ENCODE measurements at regions not wholly inside any gene's neighbourhood (a gene's known extent, or its start where the extent isn't known, plus 50 kb on each side); places are given as distances from the start of the nearest gene placed in this dataset.

DNA sequence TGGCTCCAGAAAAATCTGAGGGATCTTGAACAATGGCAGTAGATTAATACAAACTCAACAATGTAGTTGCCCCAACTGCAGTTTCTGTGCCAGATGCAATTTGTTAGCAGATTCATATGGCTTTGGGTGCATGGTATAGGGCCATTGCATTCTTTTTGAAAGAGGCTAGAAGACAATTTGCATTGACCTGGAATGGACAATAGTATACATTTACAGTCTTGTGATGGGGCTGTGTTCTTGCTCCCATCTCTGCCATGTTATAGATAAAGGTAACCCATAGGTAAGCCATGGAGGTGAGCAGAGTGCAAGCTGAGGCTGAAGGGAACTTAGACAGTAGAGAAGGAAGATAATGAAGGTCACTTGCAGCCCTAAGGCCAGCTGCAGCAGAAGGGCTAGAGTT is 50.1 kb upstream of the DIO3 start:
- TF ChIP-seq, protein P1, sequence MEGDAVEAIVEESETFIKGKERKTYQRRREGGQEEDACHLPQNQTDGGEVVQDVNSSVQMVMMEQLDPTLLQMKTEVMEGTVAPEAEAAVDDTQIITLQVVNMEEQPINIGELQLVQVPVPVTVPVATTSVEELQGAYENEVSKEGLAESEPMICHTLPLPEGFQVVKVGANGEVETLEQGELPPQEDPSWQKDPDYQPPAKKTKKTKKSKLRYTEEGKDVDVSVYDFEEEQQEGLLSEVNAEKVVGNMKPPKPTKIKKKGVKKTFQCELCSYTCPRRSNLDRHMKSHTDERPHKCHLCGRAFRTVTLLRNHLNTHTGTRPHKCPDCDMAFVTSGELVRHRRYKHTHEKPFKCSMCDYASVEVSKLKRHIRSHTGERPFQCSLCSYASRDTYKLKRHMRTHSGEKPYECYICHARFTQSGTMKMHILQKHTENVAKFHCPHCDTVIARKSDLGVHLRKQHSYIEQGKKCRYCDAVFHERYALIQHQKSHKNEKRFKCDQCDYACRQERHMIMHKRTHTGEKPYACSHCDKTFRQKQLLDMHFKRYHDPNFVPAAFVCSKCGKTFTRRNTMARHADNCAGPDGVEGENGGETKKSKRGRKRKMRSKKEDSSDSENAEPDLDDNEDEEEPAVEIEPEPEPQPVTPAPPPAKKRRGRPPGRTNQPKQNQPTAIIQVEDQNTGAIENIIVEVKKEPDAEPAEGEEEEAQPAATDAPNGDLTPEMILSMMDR (IDR thresholded peaks at IDR 0.05; ENCODE audit: low read depth, low read length) = no peak
- DNase-seq (ENCODE audit: extremely low read depth, low read depth) = no peak

Measured in AG09319 (cell line).